AG04449 (cell line): ENCODE measurements at regions not wholly inside any gene's neighbourhood (a gene's known extent, or its start where the extent isn't known, plus 50 kb on each side); places are given as distances from the start of the nearest gene placed in this dataset.
"Not testable (repeated sequence)": the region's sequence is repeated elsewhere in the genome, so short reads cannot be mapped to it uniquely, and the experiment has no call there.

Source experiments
- CTCF ChIA-PET: fragments of 350-600 bp; formaldehyde crosslinking; extraction: SDS; loops from one replicate; lab custom pipeline; 2021; ENCODE audit warnings: antibody characterized with exemption; lab: Yijun Ruan, JAX
- POLR2A ChIA-PET: fragments of 400-600, 350-600 bp; formaldehyde crosslinking; extraction: SDS; loops from one replicate; lab custom pipeline; 2020; ENCODE audit warnings: antibody characterized with exemption, inconsistent platforms; lab: Yijun Ruan, JAX
- DNase-seq: peaks from one replicate; pipeline ENCODE4 v3.0.0-alpha.2; 2010; ENCODE audit warnings: low read depth, low spot score
- H3K4me3 ChIP-seq: 2 replicates; pipeline ENCODE4 v1.5.1; 2011; ENCODE audit warnings: low read depth, mild to moderate bottlenecking, control low read depth, low read length
- CTCF ChIP-seq: IDR thresholded peaks from one replicate; pipeline ENCODE4 v1.5.1; 2011; ENCODE audit warnings: mild to moderate bottlenecking, moderate library complexity, low read length, control low read depth, inconsistent platforms; ENCODE audit not compliant: insufficient read depth; ENCODE audit errors: missing control alignments

- H3K4me3 ChIP-seq = no peak overlapping the region
- ChIA-PET CTCF (no interaction called here), POLR2A (no interaction called here)
- no peak for DNase-seq
- TF ChIP-seq CTCF = no peak
These were observed 647.2 kb upstream of the KLHL1 start for GRCh38 chr13:70755456-70755855.

DNA sequence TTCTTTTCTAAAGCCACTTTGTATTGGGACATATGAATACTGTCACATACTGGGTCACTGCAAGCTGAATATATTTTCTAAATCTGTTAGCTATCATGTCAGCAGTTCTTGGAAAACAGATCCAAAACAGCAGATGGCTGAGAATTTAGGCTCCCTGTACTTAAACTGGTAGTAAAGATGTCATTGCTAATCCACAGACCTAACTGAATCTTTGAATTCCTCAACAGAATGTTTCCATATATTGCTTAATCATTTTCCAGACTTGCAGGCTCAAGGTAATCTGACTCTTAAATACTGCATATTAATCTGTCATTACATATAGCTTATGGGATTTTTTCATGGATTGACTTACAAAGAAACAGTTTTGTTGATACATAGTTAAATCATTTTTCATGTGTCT, 639.0 kb upstream of the KLHL1 start:
- POLR2A ChIA-PET = no interaction called here
- CTCF ChIA-PET = no interaction called here
- no peak for TF ChIP-seq CTCF
- no peak overlapping the region for H3K4me3 ChIP-seq
- DNase-seq = no peak

- DNase-seq, POLR2A ChIA-PET, CTCF ChIA-PET, H3K4me3 ChIP-seq: not testable (repeated sequence)
These were observed 638.2 kb upstream of the KLHL1 start for GRCh38 chr13:70746469-70746868.

- POLR2A ChIA-PET = no interaction called here
- CTCF ChIA-PET = no interaction called here
- no peak overlapping the region for H3K4me3 ChIP-seq
- no peak for DNase-seq
- TF ChIP-seq CTCF = no peak
These were observed 628.5 kb upstream of the KLHL1 start for GRCh38 chr13:70736622-70737317.

DNA sequence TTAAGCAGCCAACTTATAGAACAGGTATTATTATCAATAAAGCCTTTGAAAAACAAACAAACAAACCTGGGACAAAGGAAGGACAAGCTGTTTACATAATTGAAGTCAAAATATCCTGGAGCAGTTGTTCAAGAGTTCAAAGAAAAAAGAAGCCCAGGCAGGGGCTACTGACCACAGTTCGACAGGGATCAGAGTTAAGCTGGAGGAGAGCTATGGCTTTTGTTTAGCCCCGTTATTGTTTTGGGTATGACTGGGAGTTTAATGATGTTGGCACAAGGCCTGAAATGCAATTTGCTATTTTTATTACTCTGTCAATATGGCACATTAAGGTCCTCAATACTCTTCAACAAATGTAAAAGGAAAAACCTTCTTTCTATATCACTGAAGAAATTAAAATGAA, 624.4 kb upstream of the KLHL1 start:
- POLR2A ChIA-PET = no interaction called here
- no peak for TF ChIP-seq CTCF
- CTCF ChIA-PET = no interaction called here
- H3K4me3 ChIP-seq = no peak overlapping the region
- DNase-seq = no peak

DNA sequence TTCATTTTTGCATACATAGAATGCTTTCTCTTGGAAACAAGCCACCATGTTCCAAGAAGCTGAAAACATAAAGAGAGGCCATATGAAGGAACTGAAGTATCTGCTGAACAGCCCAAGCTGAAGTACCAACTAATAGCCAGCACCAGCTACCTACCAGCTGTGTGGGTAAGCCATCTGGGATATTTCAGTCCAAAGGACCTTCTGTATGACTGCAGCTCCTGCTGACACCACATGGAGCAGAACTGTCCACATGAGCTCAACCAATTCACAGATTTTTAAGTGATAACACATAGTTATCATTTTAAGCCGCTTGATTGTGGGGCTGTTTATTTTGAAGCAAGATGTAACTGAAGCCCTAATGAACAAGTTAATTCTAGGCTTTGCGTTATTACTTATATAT, 621.1 kb upstream of the KLHL1 start:
- POLR2A ChIA-PET = no interaction called here
- TF ChIP-seq CTCF = no peak
- DNase-seq = no peak
- CTCF ChIA-PET = no interaction called here
- H3K4me3 ChIP-seq = no peak overlapping the region

DNA sequence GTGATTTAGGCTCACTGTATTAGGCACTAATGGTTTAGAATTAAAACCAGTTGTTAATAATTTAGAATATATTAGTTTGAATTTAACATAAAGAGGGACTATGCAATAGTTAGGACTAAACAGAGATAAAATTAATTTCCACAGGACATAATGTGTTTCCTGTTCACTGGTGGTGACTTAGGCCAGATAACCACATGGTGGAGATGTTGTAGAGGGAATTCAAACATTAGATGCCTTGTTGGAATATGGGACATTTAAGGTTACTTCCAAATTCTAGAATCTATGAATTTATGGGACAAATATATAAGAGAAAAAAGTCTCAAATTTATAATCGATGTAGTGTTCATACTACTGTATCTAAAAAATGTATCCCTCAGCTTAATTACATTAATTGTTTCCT, 615.5 kb upstream of the KLHL1 start:
- ChIA-PET POLR2A (no interaction called here), CTCF (no interaction called here)
- no peak for TF ChIP-seq CTCF
- DNase-seq = no peak
- no peak overlapping the region for H3K4me3 ChIP-seq
